ENCODE measurements at regions not wholly inside any gene's neighbourhood (a gene's known extent, or its start where the extent isn't known, plus 50 kb on each side); places are given as distances from the start of the nearest gene placed in this dataset.
"Not testable (repeated sequence)": the region's sequence is repeated elsewhere in the genome, so short reads cannot be mapped to it uniquely, and the experiment has no call there.

- no peak for DNase-seq
Measured at GRCh38 chr18:43819873-43820272, 542.6 kb upstream of the SYT4 start.

GRCh38 chr18:43825768-43826167 lies 548.5 kb upstream of the SYT4 start:
- no peak for DNase-seq

GRCh38 chr18:43826215-43826614 lies 548.9 kb upstream of the SYT4 start:
- no peak for DNase-seq

GRCh38 chr18:43827311-43827710 lies 550.0 kb upstream of the SYT4 start:
- no peak for DNase-seq

GRCh38 chr18:43830303-43830702 lies 553.0 kb upstream of the SYT4 start:
- no peak for DNase-seq

GRCh38 chr18:43830947-43831346 lies 553.7 kb upstream of the SYT4 start:
- no peak for DNase-seq

GRCh38 chr18:43846299-43846698 lies 569.0 kb upstream of the SYT4 start:
- DNase-seq, result no peak

GRCh38 chr18:43847164-43848091 lies 570.1 kb upstream of the SYT4 start:
- no peak for DNase-seq

- not testable (repeated sequence) for DNase-seq
Measured at GRCh38 chr18:43849831-43850230, 572.5 kb upstream of the SYT4 start.

GRCh38 chr18:43855376-43855775 lies 578.1 kb upstream of the SYT4 start:
- no peak for DNase-seq

GRCh38 chr18:43863180-43863579 lies 585.9 kb upstream of the SYT4 start:
- DNase-seq, result no peak

- no peak for DNase-seq
Measured at GRCh38 chr18:43866696-43867095, 589.4 kb upstream of the SYT4 start.

GRCh38 chr18:43868497-43868995 lies 591.3 kb upstream of the SYT4 start:
- DNase-seq, result no peak

GRCh38 chr18:43869451-43870008 lies 592.2 kb upstream of the SYT4 start:
- DNase-seq, result no peak

GRCh38 chr18:43870626-43871025 lies 593.3 kb upstream of the SYT4 start:
- DNase-seq, result no peak

GRCh38 chr18:43875511-43875910 lies 598.2 kb upstream of the SYT4 start:
- DNase-seq, result no peak

GRCh38 chr18:43876286-43876685 lies 599.0 kb upstream of the SYT4 start:
- DNase-seq, result no peak

- DNase-seq, result no peak
Measured at GRCh38 chr18:43876748-43877147, 599.5 kb upstream of the SYT4 start.

- DNase-seq, result no peak
Measured at GRCh38 chr18:43877616-43878321, 600.5 kb upstream of the SYT4 start.

GRCh38 chr18:43879415-43879814 lies 602.1 kb upstream of the SYT4 start:
- DNase-seq, result no peak

GRCh38 chr18:43882358-43883055 lies 605.2 kb upstream of the SYT4 start:
- no peak for DNase-seq

GRCh38 chr18:43883886-43884285 lies 606.6 kb upstream of the SYT4 start:
- DNase-seq, result no peak

- no peak for DNase-seq
Measured at GRCh38 chr18:43886341-43886740, 609.1 kb upstream of the SYT4 start.

All from CD4-positive, alpha-beta T cell treated with Interleukin-10 for 1 hour (primary cell).